ENCODE measurements at regions not wholly inside any gene's neighbourhood (a gene's known extent, or its start where the extent isn't known, plus 50 kb on each side); places are given as distances from the start of the nearest gene placed in this dataset.

GRCh38 chr3:27656790-27657189 lies 65.3 kb downstream of the EOMES start:
- peak overlapping the region; percentile 44; the same call in 1 of the 2 replicates for H2AFZ ChIP-seq (ENCODE audit: low read depth)
- no peaks in the 10 kb centered on the region for H3F3A ChIP-seq (replicated peaks; ENCODE audit: insufficient read depth)
- no peaks in the 10 kb centered on the region for H3K9me3 ChIP-seq
- no peaks in the 10 kb centered on the region; a peak in 1 of 4 replicates for H3K4me1 ChIP-seq (ENCODE audit: control insufficient read depth in 1 of 2, insufficient read depth in 2 of 2, low read depth in 1 of 2, low read length in 1 of 2)
- DNase-seq, result no peak
- no peak overlapping the region for H3K4me2 ChIP-seq
- H3K4me3 ChIP-seq (ENCODE audit: low read depth in 2 of 2, low read length in 1 of 2), result no peak overlapping the region
- WGBS (ENCODE audit: low lambda C conversion rate), result 82% methylated on average over 1 of the region's 1 CpG
- H3K79me2 ChIP-seq (ENCODE audit: insufficient read depth), result no peaks in the 10 kb centered on the region
- ChIA-PET CTCF (interaction anchor here (0.7 to 3.5 kb wide), 4 partner anchors 8 to 189 kb away, joined by 3 to 19 read pairs (median 7); no protein-coding TSS in a partner anchor), POLR2A (no interaction called here)
- H3K36me3 ChIP-seq (replicated peaks in 1 of 2; ENCODE audit: control insufficient read depth in 1 of 2, insufficient read depth in 2 of 2, low read length in 1 of 2), result no peaks in the 10 kb centered on the region
- no peaks in the 10 kb centered on the region for H4K20me1 ChIP-seq (ENCODE audit: insufficient read depth)
- no peak overlapping the region for H3K9ac ChIP-seq
- no peak for TF ChIP-seq SIN3A (IDR thresholded peaks at IDR 0.05; ENCODE audit: borderline replicate concordance, low read depth, low read length)
- TF ChIP-seq, protein P1, sequence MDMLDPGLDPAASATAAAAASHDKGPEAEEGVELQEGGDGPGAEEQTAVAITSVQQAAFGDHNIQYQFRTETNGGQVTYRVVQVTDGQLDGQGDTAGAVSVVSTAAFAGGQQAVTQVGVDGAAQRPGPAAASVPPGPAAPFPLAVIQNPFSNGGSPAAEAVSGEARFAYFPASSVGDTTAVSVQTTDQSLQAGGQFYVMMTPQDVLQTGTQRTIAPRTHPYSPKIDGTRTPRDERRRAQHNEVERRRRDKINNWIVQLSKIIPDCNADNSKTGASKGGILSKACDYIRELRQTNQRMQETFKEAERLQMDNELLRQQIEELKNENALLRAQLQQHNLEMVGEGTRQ (IDR thresholded peaks at IDR 0.05; ENCODE audit: borderline replicate concordance, low read depth, low read length), result no peak
- H3K27ac ChIP-seq (ENCODE audit: low read depth in 2 of 2, low read length in 1 of 2), result no peak overlapping the region
- no peaks in the 10 kb centered on the region for H3K27me3 ChIP-seq (ENCODE audit: insufficient read depth)
- no peaks in the 10 kb centered on the region for H3K9me2 ChIP-seq

DNA sequence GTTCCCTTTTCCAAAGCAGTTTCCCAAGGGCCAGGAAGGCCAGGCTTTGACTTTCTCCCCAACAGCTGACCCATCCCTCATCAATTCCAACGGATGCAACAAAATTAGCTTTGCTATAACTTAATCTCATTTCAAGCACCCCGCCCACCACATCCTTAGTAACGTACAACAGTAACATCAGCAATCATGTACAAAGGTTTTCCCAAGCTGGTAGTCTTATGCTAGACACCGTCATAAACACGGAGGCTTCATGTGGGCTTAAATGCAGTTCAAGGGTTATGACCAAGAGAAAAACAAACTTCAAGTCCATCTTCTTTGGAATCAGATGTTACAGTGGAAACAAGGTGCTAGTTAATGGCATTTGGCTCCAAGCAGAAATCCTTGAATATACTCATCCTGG lies 66.6 kb downstream of the EOMES start:
- CTCF ChIA-PET, result interaction anchor here (1.4 kb wide), 1 partner anchor 26 kb away, joined by 3 read pairs; no protein-coding TSS in a partner anchor

More for the DNA sequence above, 66.6 kb downstream of the EOMES start:
- Histone ChIP-seq H3K36me3 (replicated peaks in 1 of 2; ENCODE audit: control insufficient read depth in 1 of 2, insufficient read depth in 2 of 2, low read length in 1 of 2) (no peaks in the 10 kb centered on the region), H3F3A (replicated peaks; ENCODE audit: insufficient read depth) (no peaks in the 10 kb centered on the region), H3K4me3 (ENCODE audit: low read depth in 2 of 2, low read length in 1 of 2) (no peak overlapping the region), H3K27ac (ENCODE audit: low read depth in 2 of 2, low read length in 1 of 2) (no peak overlapping the region), H3K9me3 (no peaks in the 10 kb centered on the region), H2AFZ (ENCODE audit: low read depth) (no peak overlapping the region), H3K4me1 (ENCODE audit: control insufficient read depth in 1 of 2, insufficient read depth in 2 of 2, low read depth in 1 of 2, low read length in 1 of 2) (no peaks in the 10 kb centered on the region; a peak in 1 of 4 replicates), H3K79me2 (ENCODE audit: insufficient read depth) (no peaks in the 10 kb centered on the region), H4K20me1 (ENCODE audit: insufficient read depth) (no peaks in the 10 kb centered on the region), H3K9ac (no peak overlapping the region), H3K4me2 (no peak overlapping the region), H3K27me3 (ENCODE audit: insufficient read depth) (no peaks in the 10 kb centered on the region), H3K9me2 (no peaks in the 10 kb centered on the region)
- no peak for DNase-seq
- 91% methylated on average over 5 of the region's 5 CpGs for WGBS (ENCODE audit: low lambda C conversion rate)
- POLR2A ChIA-PET, result no interaction called here
- TF ChIP-seq NRF1 (IDR thresholded peaks at IDR 0.05; ENCODE audit: low read depth, low read length), result no peak
- no peak for TF ChIP-seq RCOR1 (IDR thresholded peaks at IDR 0.05; ENCODE audit: low read length)
- no peak for TF ChIP-seq POLR2AphosphoS5 (IDR thresholded peaks at IDR 0.05; ENCODE audit: low read depth, low read length)
- TF ChIP-seq ZBTB33 (IDR thresholded peaks at IDR 0.05; ENCODE audit: borderline replicate concordance, low read depth), result no peak
- TF ChIP-seq RAD21 (IDR thresholded peaks at IDR 0.05; ENCODE audit: low read length), result no peak
- TF ChIP-seq, protein P1 (IDR thresholded peaks at IDR 0.05; ENCODE audit: borderline replicate concordance, low read depth, low read length), result no peak
- no peak for TF ChIP-seq MAX (IDR thresholded peaks at IDR 0.05; ENCODE audit: low read depth)
- no peak for TF ChIP-seq MXI1 (IDR thresholded peaks at IDR 0.05; ENCODE audit: low read depth, low read length)
- no peak for TF ChIP-seq EP300 (IDR thresholded peaks at IDR 0.05; ENCODE audit: borderline replicate concordance in 1 of 2, low read depth in 1 of 2, low read length in 1 of 2)
- no peak for TF ChIP-seq EZH2phosphoT487 (IDR thresholded peaks at IDR 0.05; ENCODE audit: borderline replicate concordance, low read depth)
